HG03378 (cell line): ENCODE measurements at regions not wholly inside any gene's neighbourhood (a gene's known extent, or its start where the extent isn't known, plus 50 kb on each side); places are given as distances from the start of the nearest gene placed in this dataset.

ENCODE experiments used
- ATAC-seq: cut with Tn5 transposase; IDR thresholded peaks from one replicate; pipeline ENCODE4 v1.9.1; 2021; ENCODE audit warnings: mild to moderate bottlenecking, moderate library complexity; ENCODE audit not compliant: unreplicated experiment

DNA sequence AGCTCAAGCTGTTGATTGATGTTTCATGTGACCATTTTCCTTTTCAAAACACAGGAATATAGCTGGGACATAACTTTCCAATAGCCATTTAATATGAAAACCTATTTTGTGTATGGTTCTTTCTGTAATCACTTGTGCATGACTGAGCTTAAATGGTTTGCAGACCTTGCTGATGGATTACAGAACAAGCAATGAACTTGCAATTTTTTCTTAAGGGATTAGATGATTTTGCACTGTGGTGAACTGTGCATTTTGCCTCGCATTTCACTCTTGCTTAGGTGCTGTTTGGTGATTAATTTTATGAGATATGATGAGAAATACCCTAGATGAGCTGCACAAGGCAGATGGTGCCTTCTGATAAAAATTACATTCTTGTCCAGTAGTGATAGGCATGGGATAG is 419.0 kb upstream of the FBXO33 start:
- ATAC-seq: no peak

DNA sequence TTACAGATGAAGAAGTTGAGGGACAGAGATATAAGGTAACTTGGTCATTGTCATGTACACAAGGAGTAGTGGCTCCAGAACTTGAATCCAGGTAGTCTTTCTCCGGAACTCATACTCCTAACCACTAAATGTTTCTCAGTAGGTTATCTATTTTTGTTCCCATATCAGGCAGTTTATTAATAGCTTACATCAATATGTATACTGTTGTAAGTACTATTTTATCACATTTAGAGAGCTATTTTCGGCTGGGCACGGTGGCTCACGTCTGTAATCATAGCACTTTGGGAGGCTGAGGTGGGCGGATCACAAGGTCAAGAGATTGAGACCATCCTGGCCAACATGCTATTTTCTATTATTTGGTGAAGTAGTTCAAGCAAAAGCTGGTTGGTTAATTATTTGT is 415.6 kb upstream of the FBXO33 start:
- no peak for ATAC-seq

DNA sequence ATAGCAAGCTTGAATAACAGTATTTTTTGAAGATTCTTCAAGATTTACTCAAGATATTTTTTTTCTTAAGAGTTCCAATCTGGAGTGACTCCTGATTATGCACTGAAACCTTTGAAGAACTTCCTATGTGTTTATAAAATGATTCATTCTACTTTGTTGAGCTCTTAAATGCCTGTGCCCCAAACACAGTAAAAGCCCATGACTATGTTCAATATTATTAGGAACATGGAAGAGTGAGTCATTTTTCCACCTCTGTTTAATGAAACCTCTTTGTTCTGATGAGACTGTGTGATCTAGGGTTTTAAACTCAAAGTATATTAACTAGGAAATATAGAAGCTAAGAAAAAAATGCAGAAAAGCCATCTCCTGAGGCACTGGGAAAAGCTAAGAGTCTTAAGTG is 415.0 kb upstream of the FBXO33 start:
- no peak for ATAC-seq

DNA sequence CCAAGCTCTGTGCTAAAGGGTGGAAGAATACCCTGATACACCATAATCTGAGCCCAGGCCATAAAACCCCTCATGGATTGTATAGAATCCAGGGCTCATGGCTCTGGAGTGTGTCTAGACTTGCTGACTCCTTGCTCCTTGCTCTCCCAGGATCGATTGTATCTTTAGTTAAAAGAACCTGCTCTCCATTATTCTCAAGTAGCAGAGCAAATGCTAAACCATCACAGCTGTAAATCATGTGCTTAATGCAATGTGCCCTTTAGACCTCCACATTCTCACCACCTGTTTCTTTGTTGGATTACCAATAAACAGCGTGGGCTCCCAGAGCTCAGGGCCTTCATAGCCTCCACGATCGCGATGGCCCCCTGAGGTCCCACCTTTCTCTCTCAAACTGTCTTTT is 411.6 kb upstream of the FBXO33 start:
- ATAC-seq: no peak

DNA sequence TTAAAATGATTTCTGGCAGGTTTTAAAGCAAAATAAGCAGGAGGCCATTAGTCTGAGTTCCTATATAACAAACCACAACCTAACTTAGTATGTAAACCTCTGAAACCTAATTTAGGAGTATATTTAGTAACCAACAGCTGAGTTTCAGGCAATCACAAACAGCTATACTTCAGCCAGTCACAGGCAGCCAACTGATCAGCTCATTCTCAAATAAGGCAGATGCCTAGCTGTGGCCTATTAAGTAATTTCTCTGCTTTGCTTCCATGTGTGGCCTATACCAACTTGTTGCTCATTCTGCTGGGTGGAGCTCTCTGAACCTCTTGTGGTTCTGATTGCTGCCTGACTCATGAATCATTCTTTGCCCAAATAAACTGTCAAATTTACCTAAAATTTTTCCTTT is 408.9 kb upstream of the FBXO33 start:
- ATAC-seq: no peak

DNA sequence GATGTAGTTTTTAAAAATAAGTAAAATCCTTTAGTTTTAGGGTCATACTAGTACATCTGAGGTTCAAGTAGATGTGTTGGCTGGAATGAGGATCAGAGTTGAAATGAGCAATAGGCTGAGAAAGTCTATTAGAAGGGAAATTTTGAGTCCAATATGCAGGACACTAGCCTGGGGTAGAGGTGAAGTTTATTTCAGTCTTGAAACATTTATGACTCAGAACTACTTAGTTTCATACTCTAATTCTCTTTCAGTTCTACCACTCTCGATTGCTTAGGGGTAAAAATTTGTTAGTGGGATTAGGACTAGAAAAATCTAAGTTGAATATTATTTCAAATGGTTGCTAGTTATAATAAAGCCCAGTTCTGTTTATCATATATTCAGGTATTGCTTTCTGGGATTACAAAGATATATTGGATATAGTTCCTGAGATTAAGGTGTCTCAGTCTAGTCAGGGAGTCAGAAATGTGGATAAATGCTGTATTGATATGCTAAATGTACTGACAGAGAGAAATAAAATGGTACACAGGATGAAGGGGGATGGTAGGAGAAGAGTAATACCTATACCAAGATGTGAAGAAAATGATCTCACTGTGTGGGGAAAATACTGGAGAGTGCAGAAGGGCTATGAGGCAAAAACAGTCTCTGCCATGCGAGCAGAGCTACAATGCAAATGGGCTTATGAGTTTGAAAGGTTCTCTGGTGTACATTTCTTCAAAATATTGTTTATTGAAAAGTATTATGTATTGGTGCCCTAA is 395.8 kb upstream of the FBXO33 start:
- peak; percentile 99 for ATAC-seq

DNA sequence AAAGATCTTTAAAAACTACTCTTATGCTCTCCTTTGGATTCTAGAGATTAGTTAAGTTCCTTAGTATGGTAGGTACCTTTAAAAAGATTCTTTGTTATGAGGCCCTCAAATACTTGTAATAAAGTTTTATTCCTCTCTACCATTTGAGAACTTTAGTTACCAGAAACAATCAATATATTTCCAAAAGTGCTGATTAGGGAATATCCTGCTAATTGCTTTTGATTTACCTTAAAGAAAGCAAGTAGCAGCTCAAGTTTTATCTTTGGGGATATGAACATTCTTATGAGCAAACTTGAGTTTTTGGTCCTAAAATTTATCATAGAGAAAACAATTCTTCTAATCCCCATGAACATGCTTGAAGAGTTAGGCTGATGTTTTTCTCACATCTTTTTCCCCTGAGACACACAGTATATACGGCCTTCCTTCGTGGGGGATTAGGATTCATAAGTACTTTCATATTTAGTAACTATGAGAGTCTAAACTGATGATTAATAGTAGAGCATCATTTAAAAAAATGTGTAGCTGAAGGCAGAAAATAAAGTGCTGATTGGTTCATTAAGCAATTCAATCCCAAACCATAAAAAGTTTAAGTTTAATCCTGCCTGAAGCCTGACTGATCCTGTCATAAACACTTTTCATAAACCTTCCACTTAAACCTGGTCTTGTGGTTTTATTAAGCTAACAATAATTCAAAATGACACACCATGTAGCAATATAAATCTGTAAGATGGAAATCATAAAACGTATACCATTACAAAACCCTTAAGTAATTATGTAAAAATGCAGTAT is 380.5 kb upstream of the FBXO33 start:
- ATAC-seq: no peak

DNA sequence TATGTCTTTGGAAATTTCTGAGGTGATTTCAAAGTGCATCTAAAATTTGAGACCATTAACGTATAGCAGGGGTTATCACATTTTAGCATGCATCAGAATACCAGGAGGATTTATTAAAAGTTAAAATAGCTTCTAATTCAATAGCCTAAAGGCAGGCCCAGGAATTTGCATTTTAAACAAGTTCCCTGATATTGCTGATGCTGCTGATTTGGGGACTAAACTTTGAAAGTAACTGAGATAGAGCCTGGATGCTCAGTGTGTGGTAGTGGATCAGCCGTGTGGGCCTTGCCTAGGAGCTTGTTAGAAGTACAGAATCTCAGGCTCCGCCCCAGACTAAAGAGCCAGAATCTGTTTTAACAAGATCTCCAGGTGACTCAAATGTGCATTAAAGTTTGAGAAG is 375.0 kb upstream of the FBXO33 start:
- no peak for ATAC-seq

DNA sequence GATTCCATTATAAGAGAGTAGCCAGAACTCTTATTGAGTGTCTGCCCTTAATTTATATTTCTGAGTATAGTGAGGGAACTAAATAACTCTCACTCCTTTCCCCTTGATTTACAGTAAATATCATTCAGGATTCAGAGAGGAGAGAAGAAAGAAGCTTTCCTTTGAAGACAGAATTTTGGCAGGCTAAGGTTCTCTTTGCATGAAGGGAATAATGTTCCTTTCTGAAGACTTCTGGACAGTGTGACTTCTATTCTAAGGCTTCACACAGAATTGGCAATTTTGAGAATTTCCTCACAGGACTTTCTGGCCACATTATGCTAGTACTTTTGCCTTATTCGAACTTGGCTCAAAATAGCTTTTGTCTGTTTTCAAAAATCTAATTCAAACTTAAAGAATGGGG is 352.2 kb upstream of the FBXO33 start:
- ATAC-seq: no peak

DNA sequence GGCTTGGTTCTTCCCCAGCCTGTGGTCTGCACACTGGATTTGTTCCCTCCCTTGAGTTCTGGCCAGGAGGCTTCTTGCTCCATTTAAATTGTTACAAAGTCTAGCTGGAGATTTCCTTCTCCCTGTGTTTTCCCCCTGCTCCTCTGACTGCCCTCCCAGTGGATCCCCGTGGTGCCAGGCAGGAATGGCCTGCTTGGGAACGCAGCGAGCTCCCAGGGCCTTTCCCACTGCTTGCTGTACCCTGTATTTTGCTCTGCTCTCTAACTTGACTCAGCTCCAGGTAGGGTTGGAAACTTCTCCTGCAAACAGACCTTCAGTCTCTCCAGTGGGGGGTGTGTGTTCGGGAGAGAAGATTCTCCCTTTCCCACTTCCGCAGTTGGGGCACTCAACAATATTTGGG is 349.2 kb upstream of the FBXO33 start:
- no peak for ATAC-seq

DNA sequence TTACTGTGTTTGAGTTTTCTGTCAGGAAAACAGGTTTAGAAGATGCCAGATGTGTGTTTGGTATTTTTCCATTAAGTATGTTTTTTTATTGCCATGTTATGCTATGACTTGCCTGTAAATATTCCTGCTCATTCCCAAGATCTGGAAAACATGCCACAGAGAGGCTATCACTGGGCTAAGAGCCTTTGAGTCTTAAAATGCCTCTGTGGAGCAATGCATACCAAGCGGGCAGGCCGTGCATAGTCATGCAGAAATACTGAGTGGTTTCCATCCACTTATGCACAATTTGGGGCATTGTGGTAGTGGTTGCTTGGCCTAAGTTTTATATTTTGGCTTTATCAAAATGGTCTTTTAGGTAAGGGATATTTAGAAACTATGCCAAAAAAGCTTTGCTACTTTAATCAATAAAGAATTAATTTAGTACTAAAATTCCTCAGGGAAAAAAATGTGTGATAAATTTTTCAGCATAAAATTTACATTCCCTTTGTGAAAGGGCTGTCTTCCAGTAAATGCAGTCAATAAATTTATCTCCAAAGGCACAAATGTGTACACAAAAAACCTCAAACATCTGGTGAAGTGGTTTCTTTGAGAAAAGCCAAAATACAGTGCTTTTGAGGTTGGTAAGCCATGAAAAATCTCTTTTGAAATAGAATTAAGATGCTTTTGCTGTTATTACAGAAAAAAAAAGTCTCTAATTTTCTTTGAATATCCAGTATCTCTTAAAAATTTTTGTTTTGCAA is 341.3 kb upstream of the FBXO33 start:
- no peak for ATAC-seq

DNA sequence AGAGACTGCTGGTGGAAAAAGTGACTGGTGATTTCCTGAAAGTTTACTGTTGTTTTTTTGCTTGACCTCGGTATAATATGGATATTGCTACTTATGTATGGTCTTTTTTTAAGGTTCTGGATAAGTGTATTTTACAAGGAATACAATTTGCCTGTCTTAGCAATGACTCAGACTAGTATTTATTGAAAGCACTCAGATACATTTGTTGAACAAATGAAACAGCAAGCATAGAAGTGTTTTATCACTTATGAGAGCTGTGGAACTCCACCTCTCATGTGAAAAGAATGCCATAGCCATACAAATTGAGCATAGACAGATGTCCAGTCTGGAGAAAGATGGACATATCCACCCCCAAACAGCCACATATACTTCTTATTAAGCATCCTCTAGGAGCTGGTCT is 340.4 kb upstream of the FBXO33 start:
- no peak for ATAC-seq

DNA sequence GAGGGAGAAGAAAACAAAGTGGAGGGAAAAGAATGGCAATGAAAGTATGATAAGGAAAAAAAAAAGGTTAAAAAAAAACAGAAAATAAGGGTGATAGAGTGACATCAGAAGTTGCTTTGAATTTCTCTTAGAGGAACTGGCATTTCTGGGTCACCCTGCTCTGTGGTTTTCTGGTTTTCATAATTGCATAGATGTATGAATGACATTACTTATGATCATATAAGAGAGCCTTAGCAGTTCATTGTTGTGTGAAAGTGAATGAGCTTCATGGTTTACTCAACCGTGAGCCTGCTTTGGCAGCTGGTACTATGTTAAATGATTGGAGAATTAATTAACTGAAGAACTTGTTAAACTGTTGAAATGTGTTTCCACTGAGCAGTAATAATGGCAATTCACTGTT is 336.4 kb upstream of the FBXO33 start:
- peak; percentile 72 for ATAC-seq

DNA sequence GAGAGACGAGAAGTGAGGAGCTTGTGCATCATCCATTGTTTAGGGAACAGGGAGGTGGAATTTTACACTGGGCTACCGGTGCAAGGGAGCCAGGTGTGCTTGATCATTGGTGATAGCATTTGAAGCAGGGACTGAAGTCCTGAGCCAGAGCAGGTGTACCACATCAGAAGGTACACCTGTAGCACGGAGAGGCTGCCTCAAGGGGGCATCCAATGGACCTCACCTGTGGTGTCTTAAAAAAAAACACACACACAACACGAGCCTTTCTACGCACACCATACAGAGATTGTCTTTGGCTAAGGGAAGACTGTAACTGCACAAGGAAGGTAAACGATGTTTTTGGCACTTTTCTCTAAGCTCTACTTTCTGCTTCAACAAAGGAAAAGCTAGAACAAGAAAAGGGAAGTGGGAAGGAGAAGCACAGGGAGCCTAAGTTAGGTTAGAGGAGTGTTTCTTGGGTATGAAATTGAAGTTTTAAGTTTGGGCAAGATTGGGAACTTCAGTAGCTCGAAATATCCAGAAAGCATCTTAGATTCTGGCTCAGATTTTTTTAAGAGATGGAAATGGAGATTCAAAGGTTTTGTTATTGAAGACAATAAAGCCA is 334.3 kb upstream of the FBXO33 start:
- ATAC-seq: no peak

DNA sequence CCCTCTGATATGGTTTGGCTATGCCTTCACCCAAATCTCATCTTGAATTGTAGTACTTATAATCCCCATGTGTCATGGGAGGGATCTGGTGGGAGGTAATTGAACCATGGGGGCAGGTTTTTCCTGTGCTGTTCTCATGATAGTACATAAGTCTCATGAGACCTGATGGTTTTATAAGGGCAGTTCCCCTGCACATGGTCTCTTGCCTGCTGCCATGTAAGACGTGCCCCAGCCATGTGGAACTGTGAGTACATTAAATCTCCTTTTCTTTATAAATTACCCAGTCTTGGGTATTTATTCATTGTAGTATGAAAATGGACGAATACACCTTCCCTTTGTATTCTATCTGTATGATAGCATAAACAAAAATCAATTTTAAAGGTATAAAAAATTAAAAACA is 333.4 kb upstream of the FBXO33 start:
- no peak for ATAC-seq

DNA sequence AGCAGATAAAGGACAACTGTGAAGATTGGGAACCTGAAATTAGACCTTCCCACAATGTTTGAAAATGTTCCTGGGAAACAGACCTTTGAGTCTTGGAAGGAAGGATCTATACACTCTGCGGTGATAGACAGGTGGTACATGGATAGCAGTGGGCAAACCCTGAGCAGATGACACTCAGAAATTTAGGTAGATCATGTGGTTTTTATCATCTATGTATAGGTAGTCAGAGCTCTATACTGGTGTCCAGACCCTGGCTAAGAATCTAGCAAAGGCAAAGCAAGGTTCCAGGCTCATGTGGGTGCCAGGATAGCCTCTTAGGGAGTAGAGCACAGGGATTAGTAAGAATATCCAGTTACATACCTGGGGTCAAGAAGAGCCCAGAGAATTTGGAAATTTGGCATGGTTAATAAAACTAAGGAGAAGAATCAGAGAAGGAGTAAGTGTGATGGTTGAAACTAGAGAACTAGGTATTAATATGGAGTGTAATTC is 331.2 kb upstream of the FBXO33 start:
- peak; percentile 45 for ATAC-seq

DNA sequence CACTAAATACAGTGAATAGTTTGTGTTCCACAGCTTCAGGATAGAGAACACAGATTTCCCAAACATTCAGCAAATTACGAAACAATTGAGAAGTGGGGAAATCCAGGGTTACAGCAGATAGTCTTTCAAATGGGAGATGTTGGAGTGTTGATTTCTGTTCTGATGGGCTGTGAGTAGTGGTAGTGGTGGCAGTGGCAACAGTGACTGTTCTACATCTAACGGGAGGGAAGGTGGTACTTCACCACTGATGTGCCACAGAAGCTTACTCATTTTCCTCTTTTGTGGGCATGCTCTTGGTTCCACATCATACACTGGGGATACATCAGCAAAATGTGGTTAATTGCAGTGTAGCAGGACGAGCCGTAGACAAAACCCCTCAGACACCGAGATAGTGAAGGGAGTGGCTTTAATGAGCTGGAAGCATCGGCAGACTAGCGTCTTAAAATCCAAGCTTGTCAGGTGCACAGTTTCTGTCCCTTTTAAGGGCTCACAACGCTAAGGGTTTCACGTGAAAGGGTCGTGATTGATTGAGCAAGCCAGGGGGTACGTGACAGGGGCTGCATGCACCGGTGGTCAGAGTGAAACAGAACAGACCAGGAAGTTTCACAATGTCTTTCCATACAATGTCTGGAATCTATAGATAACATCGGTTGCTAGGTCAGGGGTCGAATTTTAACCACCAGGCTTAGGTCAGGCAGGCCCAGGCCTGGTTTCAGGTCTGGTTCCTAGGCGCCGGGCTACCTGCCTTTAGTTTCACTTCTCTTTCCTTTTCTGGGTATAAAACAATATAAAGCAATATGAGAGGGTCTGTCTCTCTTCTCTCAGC is 330.6 kb upstream of the FBXO33 start:
- ATAC-seq: peak; percentile 70

DNA sequence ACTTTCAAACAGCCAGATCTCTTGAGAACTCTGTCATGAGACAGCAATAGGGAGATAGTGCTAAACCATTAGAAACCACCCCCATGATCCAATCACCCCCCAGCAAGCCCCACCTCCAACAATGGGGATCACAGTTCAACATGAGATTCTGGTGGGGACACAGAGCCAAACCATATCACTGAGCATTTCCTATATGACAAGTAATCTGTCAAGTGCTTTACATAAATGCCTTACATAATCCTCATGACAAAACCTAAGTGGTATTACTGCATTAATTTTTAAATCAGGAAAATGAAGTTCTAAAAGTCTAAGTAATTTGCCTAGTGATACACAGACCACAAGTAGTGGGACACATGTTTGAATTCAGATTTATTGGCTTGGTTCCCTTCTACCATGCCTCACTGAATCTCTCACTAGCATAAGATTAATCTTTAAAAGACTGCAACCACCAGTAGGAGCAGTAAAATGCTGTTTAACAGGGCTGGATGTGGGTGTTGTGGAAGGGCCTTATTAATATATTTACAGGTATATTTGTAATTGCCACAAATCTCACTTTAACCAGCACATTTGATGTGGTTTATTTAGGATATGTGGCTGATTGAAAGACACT is 323.1 kb upstream of the FBXO33 start:
- peak; percentile 94 for ATAC-seq

DNA sequence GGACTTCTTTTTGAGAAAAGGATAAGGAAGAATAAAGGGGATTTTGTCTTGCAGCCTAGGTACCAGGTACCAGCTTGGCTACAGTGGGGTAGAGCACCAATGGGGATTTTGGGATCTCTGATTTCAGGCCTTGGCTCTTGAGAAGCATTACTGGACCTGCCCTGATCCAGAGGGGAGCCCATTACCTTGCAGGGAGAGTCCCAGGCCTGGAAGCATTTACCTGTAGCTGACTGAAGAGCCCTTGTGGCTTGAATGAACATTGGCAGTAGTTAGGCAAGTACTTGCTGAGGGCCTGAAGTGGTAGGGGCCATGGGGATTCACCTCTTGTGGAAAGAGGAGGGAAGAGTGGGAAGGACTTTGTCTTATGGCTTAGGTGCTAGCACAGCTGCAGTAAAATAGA is 308.2 kb upstream of the FBXO33 start:
- no peak for ATAC-seq

DNA sequence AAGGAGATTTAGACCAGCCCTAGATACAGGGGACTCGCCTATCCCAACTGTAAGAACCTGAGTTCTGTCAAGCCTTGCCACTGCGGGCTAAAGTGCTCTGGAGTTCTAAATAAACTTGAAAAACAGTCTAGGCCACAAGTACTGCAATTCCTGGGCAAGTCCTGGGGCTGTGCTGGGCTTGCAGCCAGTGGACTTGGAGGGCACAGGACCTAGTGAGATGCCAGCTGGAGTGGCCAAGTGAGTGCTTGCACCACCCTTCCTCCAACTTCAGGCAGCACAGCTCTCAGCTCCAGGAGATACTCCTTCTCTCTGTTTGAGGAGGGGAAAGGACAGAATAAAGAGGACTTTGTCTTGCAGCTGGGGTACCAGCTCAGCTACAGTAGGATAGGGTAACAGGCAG is 307.6 kb upstream of the FBXO33 start:
- ATAC-seq: no peak
